NCI-H1694 (cell line): ENCODE measurements at regions not wholly inside any gene's neighbourhood (a gene's known extent, or its start where the extent isn't known, plus 50 kb on each side); places are given as distances from the start of the nearest gene placed in this dataset.
"Not testable (repeated sequence)": the region's sequence is repeated elsewhere in the genome, so short reads cannot be mapped to it uniquely, and the experiment has no call there.

ENCODE experiments used
- DNase-seq: peaks from one replicate; lab custom pipeline; 2025; lab: John Stamatoyannopoulos, UW

DNA sequence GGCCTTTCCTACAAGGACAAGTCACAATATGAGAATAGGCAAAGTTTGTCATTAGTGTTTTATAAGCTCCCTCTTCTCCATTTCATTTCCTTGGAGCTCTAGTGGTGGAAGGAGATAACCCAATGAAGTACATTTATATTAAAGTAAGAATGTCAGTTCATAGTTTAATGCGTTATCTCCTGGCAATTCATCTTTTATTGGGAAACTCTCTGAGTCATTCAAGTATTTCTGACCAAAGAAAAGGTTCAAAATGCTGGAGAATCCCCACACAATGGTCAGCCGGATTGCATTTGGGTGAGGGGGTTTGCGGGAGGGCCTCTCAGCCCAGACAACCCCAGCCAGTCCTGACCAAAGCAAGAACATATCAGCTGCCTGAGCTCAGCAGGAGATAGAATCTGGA lies 321.5 kb upstream of the NRP1 start:
- DNase-seq, result no peak

DNA sequence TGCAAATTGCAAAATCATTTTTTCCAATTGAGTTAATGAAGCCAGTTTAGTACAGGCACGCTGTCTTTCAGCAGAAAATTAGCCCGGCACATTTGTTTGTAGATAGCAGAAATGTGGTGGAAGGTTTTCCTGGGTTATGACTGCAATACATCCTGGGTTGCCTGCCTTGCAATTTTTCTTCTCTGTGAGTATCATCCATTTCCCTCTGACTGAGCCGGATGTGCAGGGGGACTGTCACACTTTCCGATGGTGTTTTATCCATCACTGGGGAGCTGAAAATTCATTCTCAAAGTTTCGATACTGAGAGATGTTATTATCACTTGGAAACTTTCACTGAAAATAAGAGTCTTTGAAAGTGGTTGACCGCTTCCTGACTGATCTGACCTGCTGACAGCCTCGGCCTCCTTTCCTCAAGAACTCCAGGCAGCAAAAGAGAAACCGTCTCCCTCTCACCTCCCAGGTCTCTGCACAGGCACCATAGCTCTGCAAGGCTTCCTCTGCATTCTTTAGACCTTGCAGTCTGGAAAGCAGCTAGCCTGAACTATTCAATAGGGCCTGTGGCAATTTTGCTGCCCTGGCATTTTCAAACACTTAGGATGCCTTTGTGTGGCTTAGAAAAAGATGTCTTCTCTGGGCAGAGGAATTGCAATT lies 320.8 kb upstream of the NRP1 start:
- no peak for DNase-seq

DNA sequence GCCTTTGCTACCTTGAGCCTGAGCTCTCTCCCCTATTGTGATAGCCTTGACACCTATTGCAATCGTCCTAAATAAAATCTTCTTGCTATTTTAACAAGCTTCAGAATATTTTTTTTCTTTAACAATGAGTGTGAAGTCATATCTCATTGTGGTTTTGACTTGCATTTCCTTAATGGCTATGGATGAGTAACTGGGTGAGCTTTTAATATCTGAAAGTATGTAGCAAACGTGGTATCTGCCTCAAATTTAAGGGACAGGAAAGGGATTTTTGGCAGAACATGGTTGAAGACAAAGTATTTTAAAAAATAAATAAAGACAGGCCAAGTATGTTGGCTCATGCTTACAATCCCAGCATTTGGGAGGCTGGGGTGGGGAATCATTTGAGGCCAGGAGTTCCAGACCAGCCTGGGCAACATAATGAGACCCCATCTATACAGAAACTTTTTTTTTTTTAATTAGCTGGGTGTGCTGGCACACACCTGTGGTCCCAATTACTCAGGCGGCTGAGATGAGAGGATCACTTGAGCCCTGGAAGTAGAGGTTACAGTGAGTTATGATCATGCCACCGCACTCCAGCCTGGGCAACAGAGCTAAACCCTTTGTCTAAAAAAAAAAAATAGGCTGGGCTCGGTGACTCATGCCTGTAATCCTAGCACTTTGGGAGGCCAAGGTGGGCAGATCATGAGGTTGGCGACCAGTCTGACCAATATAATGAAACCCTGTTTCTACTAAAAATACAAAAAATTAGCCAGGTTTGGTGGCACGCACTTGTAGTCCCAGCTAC lies 319.3 kb upstream of the NRP1 start:
- DNase-seq, result no peak

DNA sequence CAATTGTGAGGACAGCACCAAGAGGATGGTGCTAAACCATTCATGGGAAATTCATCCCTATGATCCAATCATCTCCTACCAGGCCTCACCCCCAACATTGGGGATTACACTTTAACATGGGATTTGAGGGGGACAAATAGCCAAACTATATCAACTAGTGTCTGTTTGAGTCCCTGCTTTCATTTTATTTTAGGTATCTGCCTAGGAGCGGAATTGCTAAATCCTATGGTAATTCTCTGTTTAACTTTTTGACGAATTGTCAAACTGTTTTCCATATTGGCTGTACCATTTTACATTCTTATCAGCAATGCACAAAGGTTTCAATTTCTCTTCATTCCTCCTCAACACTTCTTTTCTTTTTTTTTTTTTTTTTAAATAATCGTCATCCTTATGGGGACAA lies 318.4 kb upstream of the NRP1 start:
- DNase-seq, result no peak

DNA sequence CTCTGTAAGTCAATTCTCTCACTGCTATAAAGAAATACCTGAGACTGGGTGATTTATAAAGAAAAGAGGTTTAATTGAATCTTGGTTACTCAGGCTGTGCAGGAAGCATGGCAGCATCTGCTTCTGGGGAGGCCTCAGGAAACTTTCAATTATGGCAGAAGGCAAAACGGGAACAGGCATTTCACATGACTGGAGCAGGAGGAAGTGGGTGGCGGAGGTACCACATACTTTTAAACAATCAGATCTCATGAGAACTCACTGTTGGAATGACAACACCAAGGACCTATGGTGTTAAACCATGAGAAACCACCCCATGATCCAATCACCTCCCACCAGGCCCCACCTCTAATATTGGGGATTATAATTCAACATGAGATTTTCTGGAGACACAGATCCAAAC lies 315.7 kb upstream of the NRP1 start:
- not testable (repeated sequence) for DNase-seq

DNA sequence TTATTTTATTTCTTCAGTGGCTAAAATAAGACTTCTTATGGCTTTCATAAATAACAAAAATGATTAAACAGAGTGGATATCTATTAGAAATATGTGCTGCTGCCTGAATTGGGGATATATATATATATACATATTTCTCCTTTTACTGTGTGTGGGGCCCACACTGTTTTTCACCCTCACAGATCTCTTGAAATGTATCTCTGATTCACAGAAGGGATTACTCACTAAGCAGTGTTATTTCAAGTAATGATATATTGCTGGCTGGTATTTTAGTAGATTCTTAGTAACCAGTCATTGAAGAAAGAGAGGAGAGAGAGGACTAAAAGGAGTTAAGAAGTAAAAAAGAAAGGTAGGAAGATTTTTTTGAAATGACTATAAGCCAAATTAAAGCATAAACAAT lies 308.6 kb upstream of the NRP1 start:
- DNase-seq, result no peak

DNA sequence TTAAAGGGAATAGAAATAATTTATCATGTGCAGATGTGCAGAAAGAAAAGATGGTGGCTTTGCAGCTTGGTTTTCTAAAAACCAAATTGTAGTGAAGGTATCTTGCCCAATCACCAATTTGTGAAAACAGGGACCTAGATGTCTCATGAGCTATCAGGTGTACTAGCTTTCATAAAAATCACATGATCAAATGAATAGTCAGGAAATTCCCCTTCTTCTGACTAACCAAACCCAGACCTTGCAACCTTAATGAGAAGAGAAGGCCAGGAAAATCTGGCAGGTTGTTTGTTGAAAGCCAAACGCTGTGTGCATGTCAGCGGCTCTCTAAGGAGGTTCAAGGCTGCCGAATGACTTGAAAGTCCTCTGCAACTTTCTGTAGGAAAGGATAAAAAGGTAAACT lies 304.4 kb upstream of the NRP1 start:
- no peak for DNase-seq

DNA sequence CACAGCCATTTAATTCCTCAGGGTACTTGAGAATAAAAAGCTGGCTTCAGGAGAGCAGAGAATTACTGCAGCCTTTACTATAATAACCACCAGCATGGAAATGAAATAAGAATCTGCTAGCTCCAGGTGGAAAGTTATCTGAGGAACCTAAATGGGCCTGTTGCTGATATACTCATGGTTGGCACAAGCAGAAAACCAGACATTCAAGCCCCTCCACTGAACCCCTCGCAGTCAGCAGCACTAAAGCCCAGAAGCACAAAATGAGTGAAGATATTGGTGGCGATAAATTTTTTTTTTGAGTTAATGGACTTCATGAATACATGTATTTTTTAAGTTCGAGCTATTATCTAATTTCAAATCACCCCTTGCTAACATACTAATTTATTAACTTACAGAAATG lies 303.9 kb upstream of the NRP1 start:
- no peak for DNase-seq

DNA sequence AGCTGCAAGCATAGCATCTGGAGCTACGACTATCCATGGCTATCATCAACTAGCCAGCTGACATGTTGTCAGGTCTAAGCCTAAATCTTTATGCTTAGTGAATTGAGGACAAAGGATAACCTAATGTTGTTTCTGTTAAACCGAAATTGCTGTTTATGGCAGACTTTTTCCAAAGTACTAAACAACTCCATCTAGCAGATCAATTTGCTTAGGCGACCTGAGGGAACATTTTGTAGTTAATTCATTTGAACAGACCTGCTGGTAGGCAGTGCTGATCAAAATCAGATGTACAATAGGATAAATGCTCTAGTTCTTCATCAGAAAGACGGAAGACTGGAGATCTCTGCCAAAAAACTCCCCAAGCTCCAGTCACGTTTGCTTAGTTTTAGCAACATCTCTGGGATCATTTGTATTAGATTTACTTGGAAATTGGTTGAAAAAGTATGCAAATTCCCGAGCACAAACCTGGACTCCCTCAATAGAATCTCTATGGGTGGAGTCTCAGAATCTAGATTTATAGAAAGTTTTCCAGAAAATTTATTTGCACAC lies 301.6 kb upstream of the NRP1 start:
- no peak for DNase-seq

DNA sequence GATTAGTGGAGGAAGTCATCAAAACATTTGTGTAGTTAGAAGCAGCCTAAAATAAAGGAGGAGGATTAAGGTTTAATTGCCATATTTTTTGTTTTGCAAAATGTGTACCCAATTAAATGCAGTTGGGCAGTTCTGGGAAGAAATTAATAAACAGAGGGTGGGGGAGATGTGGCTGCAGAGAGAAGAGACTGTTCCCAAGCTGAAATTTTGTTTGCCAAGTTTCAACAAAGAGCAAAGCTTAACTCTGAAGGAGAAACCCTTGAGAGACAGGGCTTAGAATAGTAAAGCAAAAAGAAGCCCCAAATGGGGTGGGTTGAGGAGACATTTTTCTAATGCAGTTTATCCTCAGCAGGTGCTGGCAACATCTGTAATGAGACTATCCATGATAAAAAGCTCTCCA lies 298.0 kb upstream of the NRP1 start:
- no peak for DNase-seq

DNA sequence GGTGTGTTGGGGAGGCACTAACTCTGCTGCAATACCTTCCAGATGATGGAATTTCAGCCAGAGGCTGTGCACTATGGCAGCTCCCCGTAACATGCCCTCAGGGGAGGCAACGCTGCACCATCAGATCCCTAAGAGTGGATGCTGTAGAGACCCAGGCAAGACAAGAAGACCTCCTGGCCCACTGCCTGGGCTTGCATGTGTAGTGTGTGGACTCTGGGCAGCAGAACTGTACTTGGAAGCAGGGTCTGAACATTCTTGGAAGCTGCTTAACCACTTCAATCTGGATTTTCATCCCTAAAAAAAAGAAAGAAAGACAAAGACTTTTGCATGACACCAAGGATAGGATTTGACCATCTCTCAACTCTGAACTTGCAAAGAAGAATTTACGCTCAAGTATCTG lies 297.5 kb upstream of the NRP1 start:
- no peak for DNase-seq

DNA sequence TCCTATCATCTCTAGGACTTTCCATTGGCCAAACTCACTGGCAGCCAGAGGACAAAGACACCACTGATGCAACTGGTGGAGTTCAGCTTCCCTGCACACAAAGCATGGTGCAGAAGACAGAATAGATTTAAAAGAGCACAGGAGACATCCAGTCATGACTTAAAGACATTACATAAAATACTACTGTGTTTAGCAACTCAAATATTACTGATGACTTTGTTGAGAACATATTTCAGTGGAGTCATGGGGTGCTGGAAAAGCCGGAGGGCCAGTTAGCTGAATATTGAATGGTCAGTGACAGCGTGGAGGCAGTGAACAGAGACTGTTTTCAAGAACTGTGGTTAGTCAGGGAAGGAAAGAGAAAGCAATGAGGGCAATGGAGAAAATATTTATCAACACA lies 296.3 kb upstream of the NRP1 start:
- DNase-seq, result no peak

DNA sequence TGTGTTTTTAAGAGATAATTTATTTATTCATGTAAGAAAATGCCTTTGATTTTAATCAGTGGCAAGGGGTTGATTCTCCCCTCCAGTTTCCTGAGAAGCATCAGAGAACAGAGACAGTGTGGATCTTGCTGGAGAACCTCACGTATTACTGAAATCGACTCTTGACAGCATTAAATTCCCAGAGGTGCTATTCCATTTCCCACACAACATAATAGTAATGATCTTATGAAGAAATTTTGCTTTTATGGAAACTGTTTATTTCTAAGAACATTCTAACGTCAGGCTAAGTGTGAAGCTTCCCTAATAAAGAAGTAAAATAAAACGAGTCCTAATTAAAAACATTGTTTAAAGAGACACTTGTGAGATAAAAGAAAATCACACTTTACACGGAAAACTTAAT lies 293.1 kb upstream of the NRP1 start:
- no peak for DNase-seq

DNA sequence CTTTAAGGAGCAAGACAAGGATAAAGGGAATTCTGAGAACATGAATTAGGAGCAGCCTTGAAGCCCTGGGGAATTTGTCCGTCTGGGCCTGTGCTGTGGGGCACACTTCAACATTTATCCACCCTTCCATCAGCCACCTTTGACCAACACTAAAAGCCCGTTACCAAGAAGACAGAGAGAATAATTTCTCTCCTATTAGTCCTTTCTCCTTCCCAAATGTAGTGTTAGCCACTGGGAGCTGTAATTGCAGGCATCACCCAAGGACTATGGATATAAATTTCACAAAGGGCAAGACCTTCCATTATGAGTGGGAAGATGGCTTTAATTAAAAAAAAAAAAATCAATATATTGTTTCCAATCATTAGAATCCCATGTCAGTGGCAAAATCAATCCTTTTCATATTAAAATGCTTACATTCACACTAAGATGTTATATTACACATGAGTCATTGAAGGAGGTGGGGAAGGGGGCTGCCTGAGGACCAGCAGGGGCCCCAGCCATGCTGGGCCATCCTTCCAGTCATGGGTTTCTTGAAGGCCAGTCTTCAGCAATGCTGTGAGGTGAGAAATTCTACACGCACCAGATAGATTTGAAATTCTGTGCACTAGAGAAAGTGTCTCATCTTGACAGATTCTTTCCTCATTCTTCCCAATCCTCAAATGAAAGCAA lies 292.5 kb upstream of the NRP1 start:
- DNase-seq, result no peak

DNA sequence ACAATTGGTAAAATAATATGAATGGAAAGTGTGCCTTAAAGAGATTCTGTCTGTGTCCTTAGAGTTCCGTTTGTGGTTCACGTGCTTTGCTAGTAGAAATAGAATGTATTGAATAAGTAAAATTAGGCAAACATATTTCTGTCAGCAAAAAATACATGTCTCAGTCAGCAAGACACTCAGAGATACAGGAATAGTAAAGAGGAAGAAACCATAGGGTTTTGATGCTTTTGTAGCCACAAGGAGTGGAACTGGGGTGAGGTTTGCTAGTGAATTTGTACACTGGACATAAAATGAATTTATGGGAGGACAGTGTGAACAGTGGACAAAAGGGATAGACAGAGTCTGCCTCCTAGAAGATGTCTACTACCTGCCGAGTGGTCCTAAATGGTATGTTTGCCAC lies 289.2 kb upstream of the NRP1 start:
- no peak for DNase-seq

DNA sequence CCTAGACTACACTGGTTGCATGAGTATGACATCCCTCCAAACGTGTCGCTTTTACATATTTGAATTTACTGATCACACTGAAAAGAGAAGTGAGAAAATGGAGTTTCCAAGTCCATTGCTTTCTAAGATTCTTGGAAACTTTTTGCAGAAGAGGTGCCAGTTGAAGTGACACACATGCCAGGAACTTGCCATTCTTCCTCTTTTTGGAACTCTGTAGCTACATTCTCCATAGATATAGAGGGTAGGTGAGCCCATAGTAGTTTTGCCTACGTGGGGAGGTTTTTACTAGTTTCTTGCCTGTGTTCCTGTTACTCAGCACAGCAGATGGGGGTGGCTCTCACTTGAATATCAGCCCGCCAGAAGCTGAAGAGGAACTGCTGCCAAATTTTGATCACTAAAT lies 286.6 kb upstream of the NRP1 start:
- no peak for DNase-seq

DNA sequence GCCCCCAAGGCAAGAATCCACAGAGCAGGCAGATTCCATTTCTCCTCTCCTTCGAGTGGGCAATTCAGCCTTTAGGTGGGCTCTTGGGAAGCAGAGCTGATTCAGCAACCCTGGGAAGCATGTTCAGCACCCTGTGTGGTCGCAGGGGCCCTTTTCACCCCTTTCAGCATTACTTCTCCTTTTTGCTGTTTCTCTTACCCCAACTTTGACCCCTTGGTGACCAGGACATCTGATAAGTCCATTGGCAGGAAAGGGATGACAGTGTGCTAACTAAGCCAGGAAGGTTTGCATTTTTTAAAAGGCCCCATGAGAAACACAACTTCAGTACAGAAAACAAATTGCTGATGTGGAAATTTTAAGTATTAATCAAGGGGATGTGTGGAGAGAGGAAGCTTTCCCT lies 283.7 kb upstream of the NRP1 start:
- DNase-seq, result no peak

DNA sequence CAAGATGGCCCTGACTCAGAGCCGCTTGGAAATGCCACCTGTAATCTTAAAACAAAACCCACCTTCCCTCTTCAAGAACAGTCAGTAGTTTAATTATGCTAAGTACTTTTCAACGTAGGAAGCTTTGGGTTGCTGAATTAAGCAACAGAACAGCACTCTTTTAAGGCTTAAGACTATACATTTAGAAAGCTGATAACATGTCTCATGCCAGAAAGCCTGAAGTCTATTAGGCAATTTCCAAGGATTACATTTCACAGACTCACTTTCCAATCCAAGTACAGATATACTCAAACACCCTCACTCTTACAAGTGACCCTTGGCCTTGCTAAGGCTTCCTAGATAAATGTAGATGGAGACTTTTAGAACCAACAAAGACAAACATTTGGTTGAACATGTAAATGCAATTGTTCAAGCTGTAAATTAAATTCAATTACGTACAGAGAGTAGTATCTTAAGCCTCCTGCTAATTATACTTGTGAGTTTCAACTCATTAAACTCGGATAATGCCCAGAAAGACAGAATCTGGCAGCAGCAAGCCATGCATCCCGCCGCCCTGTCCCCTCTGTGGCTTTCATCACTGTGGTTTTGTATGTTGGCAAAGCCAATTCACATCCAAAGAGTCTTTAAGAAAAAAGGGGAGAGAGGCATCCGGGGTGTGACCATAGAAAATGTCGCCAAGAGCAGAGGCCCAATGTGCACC lies 283.1 kb upstream of the NRP1 start:
- no peak for DNase-seq

DNA sequence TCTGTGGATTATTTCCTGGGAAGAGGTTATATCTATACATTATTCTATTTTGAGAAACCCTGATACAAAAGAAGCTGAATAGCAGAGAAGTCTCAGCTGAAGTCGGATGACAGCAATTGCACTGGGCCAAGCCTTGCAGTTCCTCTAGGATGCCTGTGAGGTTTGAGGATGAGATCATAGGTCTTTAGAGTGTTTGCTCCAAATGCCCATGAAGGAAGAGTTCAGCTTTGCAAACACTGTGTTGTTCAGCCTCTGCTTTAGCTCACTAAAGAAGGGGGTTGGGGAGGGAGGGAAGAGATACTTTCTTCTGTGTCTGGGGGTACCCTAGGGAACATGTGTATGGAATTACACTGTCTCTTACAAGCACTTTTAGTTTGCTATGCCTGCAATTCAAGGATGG lies 282.5 kb upstream of the NRP1 start:
- DNase-seq, result no peak

DNA sequence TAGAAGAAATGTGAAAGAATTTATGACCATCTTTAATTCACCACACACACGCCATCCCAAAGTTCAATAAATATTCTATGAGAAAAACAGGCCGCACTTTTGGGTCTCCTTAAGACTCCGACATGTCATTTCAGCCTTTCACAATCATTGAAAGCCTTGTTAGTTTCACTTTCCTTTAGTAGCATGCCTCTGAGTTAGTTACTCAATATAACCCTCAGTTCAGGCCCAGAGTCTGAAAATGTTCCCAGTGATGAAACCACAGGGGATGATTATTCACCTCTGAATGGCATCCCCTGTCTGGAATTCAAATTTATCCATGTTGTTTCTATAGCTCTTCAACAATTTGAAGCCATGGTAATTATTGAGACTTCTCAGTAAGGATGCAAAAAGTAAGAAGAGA lies 278.1 kb upstream of the NRP1 start:
- no peak for DNase-seq

DNA sequence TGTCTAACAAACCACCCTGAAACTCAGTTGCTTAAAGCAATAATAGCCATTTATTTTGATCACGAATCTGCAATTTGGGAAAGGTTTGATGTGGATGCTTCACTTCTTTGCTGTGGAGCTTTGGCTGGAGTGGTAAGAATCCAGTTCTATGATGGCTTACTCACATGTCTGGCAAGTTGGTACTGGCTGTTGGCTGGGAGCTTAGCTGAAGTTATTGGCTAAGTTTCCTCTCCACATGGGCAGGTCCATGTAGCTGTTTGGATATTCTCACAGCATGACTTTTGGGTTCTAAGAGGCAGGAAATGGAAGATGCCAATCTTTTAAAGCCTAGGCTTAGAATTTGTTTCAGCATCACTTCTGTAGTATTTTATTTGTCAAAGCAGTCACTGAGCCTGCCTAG lies 277.6 kb upstream of the NRP1 start:
- no peak for DNase-seq

DNA sequence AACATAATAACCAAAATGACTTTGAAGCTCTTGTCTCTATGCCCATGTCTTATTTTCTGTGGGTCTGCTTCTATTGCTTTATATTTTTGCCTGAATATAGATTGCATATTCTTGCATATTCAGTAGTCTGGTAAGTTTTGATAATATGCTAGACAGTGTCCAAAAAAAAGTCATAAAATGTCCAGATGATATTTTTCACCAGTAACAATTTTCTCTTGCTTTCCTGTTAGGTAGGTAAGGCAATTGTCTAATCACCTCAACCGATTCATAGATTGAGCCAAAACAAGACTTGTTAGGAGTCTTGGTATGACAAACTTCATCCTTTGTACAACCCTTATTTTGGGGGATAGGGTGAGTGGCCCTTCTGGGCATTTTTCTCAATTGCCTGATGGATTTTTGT lies 277.0 kb upstream of the NRP1 start:
- no peak for DNase-seq

DNA sequence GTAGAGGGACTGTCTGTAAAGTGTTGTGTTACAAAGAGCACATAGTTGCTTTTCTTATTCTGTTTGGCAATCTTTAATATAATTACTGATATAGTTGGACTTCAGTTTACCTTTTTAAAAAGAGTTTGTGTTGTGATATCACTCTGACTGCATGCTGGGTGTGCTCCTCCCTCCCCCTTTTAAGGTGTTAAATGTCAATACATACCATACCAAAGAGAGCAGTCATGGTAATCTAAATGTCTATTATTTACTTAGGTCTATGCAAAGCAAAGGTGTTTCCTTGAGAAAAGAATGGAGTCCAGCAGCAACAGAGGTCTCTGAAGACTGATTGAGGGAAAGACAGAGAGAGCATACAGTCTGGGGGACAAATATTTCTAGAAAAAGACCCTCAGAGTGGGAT lies 275.1 kb upstream of the NRP1 start:
- no peak for DNase-seq
